ENCODE measurements at regions not wholly inside any gene's neighbourhood (a gene's known extent, or its start where the extent isn't known, plus 50 kb on each side); places are given as distances from the start of the nearest gene placed in this dataset.

- no peak for DNase-seq
Observed at GRCh38 chr6:3587660-3588059, 130.8 kb upstream of the SLC22A23 start.

- DNase-seq = no peak
Observed at GRCh38 chr6:3585320-3585935, 128.6 kb upstream of the SLC22A23 start.

- no peak for DNase-seq
Observed at GRCh38 chr6:3584606-3585005, 127.8 kb upstream of the SLC22A23 start.

GRCh38 chr6:3581469-3581868 is 124.6 kb upstream of the SLC22A23 start:
- DNase-seq = no peak

GRCh38 chr6:3579652-3580175 is 122.9 kb upstream of the SLC22A23 start:
- peak; percentile 86 for DNase-seq

- DNase-seq = no peak
Observed at GRCh38 chr6:3578981-3579380, 122.1 kb upstream of the SLC22A23 start.

GRCh38 chr6:3577517-3577916 is 120.7 kb upstream of the SLC22A23 start:
- no peak for DNase-seq

GRCh38 chr6:3575701-3576100 is 118.9 kb upstream of the SLC22A23 start:
- no peak for DNase-seq

GRCh38 chr6:3575166-3575565 is 118.3 kb upstream of the SLC22A23 start:
- no peak for DNase-seq

GRCh38 chr6:3573670-3574069 is 116.8 kb upstream of the SLC22A23 start:
- DNase-seq = no peak

- no peak for DNase-seq
Observed at GRCh38 chr6:3571836-3572235, 115.0 kb upstream of the SLC22A23 start.

- DNase-seq = peak; percentile 86
Observed at GRCh38 chr6:3571250-3571681, 114.4 kb upstream of the SLC22A23 start.

- DNase-seq = no peak
Observed at GRCh38 chr6:3569816-3570215, 113.0 kb upstream of the SLC22A23 start.

GRCh38 chr6:3568396-3569082 is 111.7 kb upstream of the SLC22A23 start:
- DNase-seq = no peak

- DNase-seq = no peak
Observed at GRCh38 chr6:3566812-3567211, 110.0 kb upstream of the SLC22A23 start.

- DNase-seq = no peak
Observed at GRCh38 chr6:3565291-3565690, 108.4 kb upstream of the SLC22A23 start.

GRCh38 chr6:3561725-3562124 is 104.9 kb upstream of the SLC22A23 start:
- no peak for DNase-seq

GRCh38 chr6:3560211-3560610 is 103.4 kb upstream of the SLC22A23 start:
- DNase-seq = no peak

- DNase-seq = no peak
Observed at GRCh38 chr6:3559561-3559960, 102.7 kb upstream of the SLC22A23 start.

GRCh38 chr6:3557336-3557735 is 100.5 kb upstream of the SLC22A23 start:
- DNase-seq = no peak

- no peak for DNase-seq
Observed at GRCh38 chr6:3553254-3553653, 96.4 kb upstream of the SLC22A23 start.

GRCh38 chr6:3551716-3552511 is 95.1 kb upstream of the SLC22A23 start:
- no peak for DNase-seq

GRCh38 chr6:3549314-3549940 is 92.6 kb upstream of the SLC22A23 start:
- DNase-seq = no peak
